Glomerular visceral epithelial cell (primary cell): ENCODE measurements at regions not wholly inside any gene's neighbourhood (a gene's known extent, or its start where the extent isn't known, plus 50 kb on each side); places are given as distances from the start of the nearest gene placed in this dataset.
A peak's percentile ranks its signal among the peaks of the same experiment; 100 is the strongest.
"Not testable (repeated sequence)": the region's sequence is repeated elsewhere in the genome, so short reads cannot be mapped to it uniquely, and the experiment has no call there.

Source experiments
- DNase-seq: peaks from one replicate; pipeline ENCODE4 v3.0.0-alpha.2; 2016; ENCODE audit errors: extremely low spot score

GRCh38 chr10:114708084-114708483 lies 50.0 kb upstream of the ABLIM1 start:
- no peak for DNase-seq

GRCh38 chr10:114708717-114709335 lies 50.8 kb upstream of the ABLIM1 start:
- peak; percentile 73 for DNase-seq

- DNase-seq = no peak
These were observed 51.9 kb upstream of the ABLIM1 start for GRCh38 chr10:114709984-114710383.

GRCh38 chr10:114711176-114711868 lies 53.2 kb upstream of the ABLIM1 start:
- no peak for DNase-seq

GRCh38 chr10:114711869-114712250 lies 53.8 kb upstream of the ABLIM1 start:
- DNase-seq = no peak

- DNase-seq = no peak
These were observed 55.5 kb upstream of the ABLIM1 start for GRCh38 chr10:114713525-114714090.

GRCh38 chr10:114714281-114714741 lies 56.2 kb upstream of the ABLIM1 start:
- peak; percentile 70 for DNase-seq

GRCh38 chr10:114715171-114715670 lies 57.1 kb upstream of the ABLIM1 start:
- DNase-seq = no peak

GRCh38 chr10:114716811-114717404 lies 58.8 kb upstream of the ABLIM1 start:
- no peak for DNase-seq

GRCh38 chr10:114717881-114718280 lies 59.8 kb upstream of the ABLIM1 start:
- not testable (repeated sequence) for DNase-seq

GRCh38 chr10:114718374-114718773 lies 60.3 kb upstream of the ABLIM1 start:
- no peak for DNase-seq

- no peak for DNase-seq
These were observed 61.2 kb upstream of the ABLIM1 start for GRCh38 chr10:114719311-114719710.

- DNase-seq = not testable (repeated sequence)
These were observed 61.9 kb upstream of the ABLIM1 start for GRCh38 chr10:114720023-114720422.

- DNase-seq = no peak
These were observed 62.7 kb upstream of the ABLIM1 start for GRCh38 chr10:114720685-114721278.

GRCh38 chr10:114722136-114722535 lies 64.1 kb upstream of the ABLIM1 start:
- DNase-seq = not testable (repeated sequence)

GRCh38 chr10:114723361-114723760 lies 65.3 kb upstream of the ABLIM1 start:
- no peak for DNase-seq

- no peak for DNase-seq
These were observed 66.1 kb upstream of the ABLIM1 start for GRCh38 chr10:114723991-114724715.

- no peak for DNase-seq
These were observed 66.6 kb upstream of the ABLIM1 start for GRCh38 chr10:114724716-114725106.

GRCh38 chr10:114726820-114727271 lies 68.8 kb upstream of the ABLIM1 start:
- DNase-seq = no peak

GRCh38 chr10:114728325-114728724 lies 70.2 kb upstream of the ABLIM1 start:
- DNase-seq = no peak

- DNase-seq = no peak
These were observed 71.1 kb upstream of the ABLIM1 start for GRCh38 chr10:114729103-114729659.
